Liver (tissue), 8 donors: ENCODE measurements at regions not wholly inside any gene's neighbourhood (a gene's known extent, or its start where the extent isn't known, plus 50 kb on each side); places are given as distances from the start of the nearest gene placed in this dataset.

Source experiments
- DNase-seq: peaks from one replicate; pipeline ENCODE4 v3.0.0-alpha.2; 2017; ENCODE audit warnings: low spot score
- H3K27ac ChIP-seq, 2 donors: one replicate each; pipeline ENCODE4 v1.7.0; 2013; ENCODE audit warnings: inconsistent platforms in 2 of 2, low read length in 2 of 2, control low read depth in 1 of 2, low read depth in 1 of 2, mild to moderate bottlenecking in 1 of 2
- H3K27me3 ChIP-seq, 4 donors: one replicate each; pipeline versions ENCODE4 v1.6.1 to v1.7.0; 2013; ENCODE audit warnings: low read length in 3 of 4, inconsistent platforms in 1 of 4, mild to moderate bottlenecking in 1 of 4, moderate library complexity in 1 of 4; ENCODE audit not compliant: control insufficient read depth in 4 of 4, insufficient read depth in 4 of 4
- H3K36me3 ChIP-seq, 4 donors: one replicate each; pipeline versions ENCODE4 v1.6.1 to v1.7.0; 2013; ENCODE audit warnings: low read length in 3 of 4, mild to moderate bottlenecking in 3 of 4, low read depth in 1 of 4, moderate library complexity in 1 of 4; ENCODE audit not compliant: control insufficient read depth in 4 of 4, insufficient read depth in 3 of 4
- H3K4me1 ChIP-seq, 4 donors: one replicate each; pipeline versions ENCODE4 v1.6.1 to v1.7.0; 2013; ENCODE audit warnings: low read length in 3 of 4, mild to moderate bottlenecking in 3 of 4, moderate library complexity in 1 of 4; ENCODE audit not compliant: control insufficient read depth in 4 of 4, insufficient read depth in 4 of 4
- H3K4me3 ChIP-seq, 3 donors: one replicate each; pipeline versions ENCODE4 v1.6.1 to v1.7.0; 2013; ENCODE audit warnings: low read length in 3 of 3, control low read depth in 1 of 3, low read depth in 1 of 3, mild to moderate bottlenecking in 1 of 3
- H3K9ac ChIP-seq, 2 donors: one replicate each; pipeline ENCODE4 v1.7.0; 2013; ENCODE audit warnings: low read length in 2 of 2, mild to moderate bottlenecking in 2 of 2, moderate library complexity in 2 of 2, control low read depth in 1 of 2, low read depth in 1 of 2
- H3K9me3 ChIP-seq, 4 donors: one replicate each; pipeline versions ENCODE4 v1.6.1 to v1.7.0; 2013; ENCODE audit warnings: low read length in 3 of 4; ENCODE audit not compliant: control insufficient read depth in 4 of 4
- EGR1 ChIP-seq, 2 donors: IDR thresholded peaks; 2 replicates each; pipeline ENCODE4 v1.6.1; 2016 to 2018; ENCODE audit warnings: antibody characterized with exemption in 2 of 2, low read depth in 2 of 2
- FOXA1 ChIP-seq: IDR thresholded peaks from 2 replicates; pipeline ENCODE4 v1.6.1; 2016; ENCODE audit warnings: antibody characterized with exemption
- FOXA2 ChIP-seq: IDR thresholded peaks from 2 replicates; pipeline ENCODE4 v1.6.1; 2016; ENCODE audit warnings: antibody characterized with exemption
- GABPA ChIP-seq, 2 donors: IDR thresholded peaks in 1 of 2; conservative IDR thresholded peaks in 1 of 2; 2 replicates each; pipeline ENCODE4 v1.6.1; 2016; ENCODE audit warnings: antibody characterized with exemption in 2 of 2, mild to moderate bottlenecking in 1 of 2, moderate library complexity in 1 of 2
- HNF4A ChIP-seq, 2 donors: conservative IDR thresholded peaks; 2 replicates each; pipeline ENCODE4 v1.6.1; 2016; ENCODE audit warnings: antibody characterized with exemption in 2 of 2, mild to moderate bottlenecking in 2 of 2
- MAX ChIP-seq: IDR thresholded peaks from 2 replicates; pipeline ENCODE4 v1.6.1; 2016; ENCODE audit warnings: antibody characterized with exemption
- NR2F2 ChIP-seq: IDR thresholded peaks from 2 replicates; pipeline ENCODE4 v1.6.1; 2016; ENCODE audit warnings: antibody characterized with exemption
- RAD21 ChIP-seq, 2 donors: IDR thresholded peaks; 2 replicates each; pipeline ENCODE4 v1.6.1; 2016; ENCODE audit warnings: antibody characterized with exemption in 2 of 2, mild to moderate bottlenecking in 2 of 2
- REST ChIP-seq: IDR thresholded peaks from 2 replicates; pipeline ENCODE4 v1.6.1; 2016; ENCODE audit warnings: antibody characterized with exemption, mild to moderate bottlenecking
- RXRA ChIP-seq, 2 donors: IDR thresholded peaks; 2 replicates each; pipeline ENCODE4 v1.6.1; 2017 to 2018; ENCODE audit warnings: antibody characterized with exemption in 2 of 2, mild to moderate bottlenecking in 1 of 2
- SP1 ChIP-seq: IDR thresholded peaks from 2 replicates; pipeline ENCODE4 v1.6.1; 2018; ENCODE audit warnings: antibody characterized with exemption, mild to moderate bottlenecking
- TAF1 ChIP-seq: conservative IDR thresholded peaks from 2 replicates; pipeline ENCODE4 v1.6.1; 2016; ENCODE audit warnings: antibody characterized with exemption, mild to moderate bottlenecking
- YY1 ChIP-seq: IDR thresholded peaks from 2 replicates; pipeline ENCODE4 v1.6.1; 2016; ENCODE audit warnings: antibody characterized with exemption, mild to moderate bottlenecking
- ZBTB33 ChIP-seq: IDR thresholded peaks from 2 replicates; pipeline ENCODE4 v1.6.1; 2016; ENCODE audit warnings: antibody characterized with exemption
- WGBS: extraction: QIAGEN DNeasy Blood & Tissue Kit; methylation state at CpG from one replicate; pipeline ENCODE4 v1.1.7; 2013; 5-methylcytosine and 5-hydroxymethylcytosine counted together
- TF ChIP-seq, protein P1 (sequence below): fragments of 150-350 bp; IDR thresholded peaks from 2 replicates; pipeline ENCODE4 v1.5.1; 2017; ENCODE audit warnings: improper control_type of control experiment, low read depth, low read length; ENCODE audit not compliant: missing input control
- TF ChIP-seq, protein P2 (sequence below): IDR thresholded peaks from 2 replicates; pipeline ENCODE4 v1.6.1; 2016; ENCODE audit warnings: antibody characterized with exemption
- donor health status: healthy.
- donor health status: healthy.
- donor health status: healthy.
- donor health status: healthy.
- donor health status: healthy.

DNA sequence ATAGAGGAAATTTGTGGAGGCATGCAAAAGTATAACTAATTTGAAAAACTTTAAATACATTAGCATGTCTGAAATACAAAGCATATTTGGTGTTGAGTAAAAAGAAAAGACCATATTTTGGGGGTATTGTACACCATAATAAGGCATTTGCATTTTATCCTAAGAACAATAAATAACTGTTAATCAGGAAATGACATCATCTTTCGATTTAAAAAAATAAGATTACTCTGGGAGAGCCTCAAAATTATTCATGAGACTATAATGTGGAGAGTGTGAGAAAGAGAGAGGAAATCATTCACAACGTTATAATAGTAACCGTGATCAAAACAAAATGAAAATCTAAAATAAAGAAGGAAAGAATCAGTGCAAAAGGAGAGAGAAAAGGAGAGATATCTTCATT lies 712.3 kb upstream of the POT1 start:
- WGBS, result 63% methylated on average over 3 of the region's 3 CpGs
- TF ChIP-seq SP1 (no peak), NR2F2 (no peak), EGR1 (IDR thresholded peaks at IDR 0.05; ENCODE audit: low read depth in 2 of 2) (no peak), TAF1 (no peak), YY1 (no peak), RAD21 (IDR thresholded peaks at IDR 0.05) (no peak)
- TF ChIP-seq, protein P1, sequence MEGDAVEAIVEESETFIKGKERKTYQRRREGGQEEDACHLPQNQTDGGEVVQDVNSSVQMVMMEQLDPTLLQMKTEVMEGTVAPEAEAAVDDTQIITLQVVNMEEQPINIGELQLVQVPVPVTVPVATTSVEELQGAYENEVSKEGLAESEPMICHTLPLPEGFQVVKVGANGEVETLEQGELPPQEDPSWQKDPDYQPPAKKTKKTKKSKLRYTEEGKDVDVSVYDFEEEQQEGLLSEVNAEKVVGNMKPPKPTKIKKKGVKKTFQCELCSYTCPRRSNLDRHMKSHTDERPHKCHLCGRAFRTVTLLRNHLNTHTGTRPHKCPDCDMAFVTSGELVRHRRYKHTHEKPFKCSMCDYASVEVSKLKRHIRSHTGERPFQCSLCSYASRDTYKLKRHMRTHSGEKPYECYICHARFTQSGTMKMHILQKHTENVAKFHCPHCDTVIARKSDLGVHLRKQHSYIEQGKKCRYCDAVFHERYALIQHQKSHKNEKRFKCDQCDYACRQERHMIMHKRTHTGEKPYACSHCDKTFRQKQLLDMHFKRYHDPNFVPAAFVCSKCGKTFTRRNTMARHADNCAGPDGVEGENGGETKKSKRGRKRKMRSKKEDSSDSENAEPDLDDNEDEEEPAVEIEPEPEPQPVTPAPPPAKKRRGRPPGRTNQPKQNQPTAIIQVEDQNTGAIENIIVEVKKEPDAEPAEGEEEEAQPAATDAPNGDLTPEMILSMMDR, result no peak
- TF ChIP-seq, protein P2, sequence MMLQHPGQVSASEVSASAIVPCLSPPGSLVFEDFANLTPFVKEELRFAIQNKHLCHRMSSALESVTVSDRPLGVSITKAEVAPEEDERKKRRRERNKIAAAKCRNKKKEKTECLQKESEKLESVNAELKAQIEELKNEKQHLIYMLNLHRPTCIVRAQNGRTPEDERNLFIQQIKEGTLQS, result no peak
- H3K36me3 ChIP-seq, result no peaks in the 10 kb centered on the region
- H3K27me3 ChIP-seq, result no peaks in the 10 kb centered on the region
- H3K4me1 ChIP-seq, result no peaks in the 10 kb centered on the region
- no peaks in the 10 kb centered on the region for H3K9me3 ChIP-seq
- H3K9ac ChIP-seq, result no peak overlapping the region
- DNase-seq, result no peak
- H3K27ac ChIP-seq, result no peak overlapping the region
- H3K4me3 ChIP-seq, result no peak overlapping the region

GRCh38 chr7:125636320-125636962 lies 706.8 kb upstream of the POT1 start:
- TF ChIP-seq, protein P2, result no peak
- H3K4me1 ChIP-seq, result no peaks in the 10 kb centered on the region
- H3K27ac ChIP-seq, result no peak overlapping the region
- DNase-seq, result no peak
- no peaks in the 10 kb centered on the region for H3K9me3 ChIP-seq
- no peaks in the 10 kb centered on the region for H3K27me3 ChIP-seq
- no peaks in the 10 kb centered on the region for H3K36me3 ChIP-seq
- H3K9ac ChIP-seq, result no peak overlapping the region
- H3K4me3 ChIP-seq, result no peak overlapping the region

DNA sequence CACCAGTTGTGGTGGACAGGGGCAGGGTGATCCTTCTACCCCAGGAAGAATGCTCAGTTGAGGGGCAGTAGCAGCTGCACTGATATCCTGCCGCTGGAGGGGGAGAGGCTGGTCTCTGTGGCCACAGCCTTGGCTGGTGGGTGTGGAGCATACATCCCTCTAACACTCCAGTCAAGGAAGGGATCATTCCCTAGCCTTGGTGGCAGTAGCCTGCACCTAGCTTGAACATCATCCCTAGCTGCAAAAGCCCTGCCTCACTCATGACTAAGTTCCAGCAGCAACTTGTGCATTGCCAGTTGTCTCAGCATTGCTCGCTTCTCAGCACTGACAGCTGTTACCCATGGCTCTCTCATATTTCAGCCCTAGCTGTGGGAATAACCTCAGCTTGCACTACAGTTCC lies 688.9 kb upstream of the POT1 start:
- Histone ChIP-seq H3K9me3 (peaks cover 0 to 3% (median 0%) of the 10 kb centered on the region in 4 donors), H3K9ac (no peak overlapping the region), H3K27me3 (no peaks in the 10 kb centered on the region), H3K4me1 (no peaks in the 10 kb centered on the region), H3K27ac (no peak overlapping the region), H3K4me3 (no peak overlapping the region), H3K36me3 (no peaks in the 10 kb centered on the region)
- DNase-seq, result no peak
- 85% methylated on average over 2 of the region's 2 CpGs for WGBS
- no peak for TF ChIP-seq EGR1 (IDR thresholded peaks at IDR 0.05; ENCODE audit: low read depth in 2 of 2)
- TF ChIP-seq RAD21 (IDR thresholded peaks at IDR 0.05), result no peak
- no peak for TF ChIP-seq FOXA1
- no peak for TF ChIP-seq ZBTB33
- TF ChIP-seq, protein P2, result no peak
- TF ChIP-seq YY1, result no peak
- TF ChIP-seq GABPA (IDR thresholded peaks at IDR 0.05 in 1 of 2, conservative IDR thresholded peaks at IDR 0.05 in 1 of 2), result no peak
- TF ChIP-seq HNF4A (conservative IDR thresholded peaks at IDR 0.05), result no peak
- no peak for TF ChIP-seq TAF1
- TF ChIP-seq SP1, result no peak
- TF ChIP-seq, protein P1, result no peak
- TF ChIP-seq REST, result no peak
- TF ChIP-seq FOXA2, result no peak
- no peak for TF ChIP-seq RXRA (IDR thresholded peaks at IDR 0.05)
- TF ChIP-seq MAX, result no peak
